ENCODE measurements at regions not wholly inside any gene's neighbourhood (a gene's known extent, or its start where the extent isn't known, plus 50 kb on each side); places are given as distances from the start of the nearest gene placed in this dataset.
A peak's percentile ranks its signal among the peaks of the same experiment; 100 is the strongest.
"Not testable (repeated sequence)": the region's sequence is repeated elsewhere in the genome, so short reads cannot be mapped to it uniquely, and the experiment has no call there.

GRCh38 chr1:56098946-56099345, 480.4 kb downstream of the PLPP3 start:
- DNase-seq = peak in 2 of 3 donors; percentile 11 to 43

DNA sequence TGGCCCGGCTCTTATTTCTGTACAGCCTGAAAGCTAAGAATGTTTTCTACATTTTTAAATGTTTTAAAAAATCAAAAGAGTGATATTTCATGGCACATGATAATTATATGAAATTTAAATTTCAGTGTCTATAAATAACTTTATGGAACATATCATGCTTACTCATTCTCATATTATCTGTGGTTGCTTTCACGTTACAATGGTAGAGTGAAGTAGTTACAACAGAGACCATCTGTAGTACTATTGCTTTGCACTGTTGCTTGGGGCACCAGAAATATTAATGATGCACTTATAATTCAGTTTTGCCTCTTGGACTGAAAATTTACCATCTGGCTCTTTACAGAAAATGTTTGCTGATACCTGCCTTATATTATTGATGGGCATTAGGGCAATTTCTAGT, 481.6 kb downstream of the PLPP3 start:
- no peak for DNase-seq

DNA sequence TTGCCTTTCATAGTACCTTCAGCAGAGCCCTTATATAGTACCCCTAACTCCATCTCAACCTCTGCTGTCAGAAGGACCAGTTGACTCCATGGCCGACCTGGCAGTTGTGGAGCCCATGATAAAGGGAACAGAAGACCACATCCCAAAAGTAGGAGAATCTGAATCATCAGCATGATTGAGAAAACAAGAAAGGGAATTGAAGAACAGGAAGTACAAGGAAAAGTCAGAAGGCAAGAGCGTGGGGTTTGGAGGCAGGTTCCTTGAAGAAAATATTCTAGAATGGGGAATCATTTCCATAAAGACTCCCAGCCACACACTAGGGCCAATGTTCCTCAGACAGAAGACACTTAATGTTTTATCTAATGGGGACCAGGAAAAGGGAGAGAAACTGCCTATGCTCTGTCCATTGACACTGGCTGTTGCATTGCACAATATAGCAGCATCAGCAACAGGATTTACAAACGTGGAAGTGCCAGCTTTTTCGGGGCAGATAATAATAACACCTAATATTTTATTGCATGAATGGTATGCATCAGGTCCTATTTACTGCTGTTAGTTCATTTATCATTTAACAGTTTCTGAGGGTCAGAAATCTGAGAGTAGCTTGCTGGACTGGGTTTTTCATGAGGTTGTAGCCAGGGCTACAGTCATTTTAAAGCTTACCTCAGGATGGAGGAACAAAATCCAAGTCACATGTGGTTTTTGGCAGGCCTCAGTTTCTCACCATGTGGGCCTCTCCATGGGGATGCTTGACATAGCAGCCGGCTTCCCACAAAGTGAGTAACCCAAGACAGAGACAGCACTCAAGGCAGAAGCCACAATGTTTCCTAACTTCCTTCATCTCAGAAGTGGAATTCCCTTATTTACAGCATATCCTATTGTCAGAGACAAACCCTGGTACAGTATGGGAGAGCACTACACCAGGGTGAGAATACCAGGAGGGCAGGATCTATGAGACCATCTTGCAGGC, 483.4 kb downstream of the PLPP3 start:
- DNase-seq = peak; percentile 66 to 86 (median 77)

DNA sequence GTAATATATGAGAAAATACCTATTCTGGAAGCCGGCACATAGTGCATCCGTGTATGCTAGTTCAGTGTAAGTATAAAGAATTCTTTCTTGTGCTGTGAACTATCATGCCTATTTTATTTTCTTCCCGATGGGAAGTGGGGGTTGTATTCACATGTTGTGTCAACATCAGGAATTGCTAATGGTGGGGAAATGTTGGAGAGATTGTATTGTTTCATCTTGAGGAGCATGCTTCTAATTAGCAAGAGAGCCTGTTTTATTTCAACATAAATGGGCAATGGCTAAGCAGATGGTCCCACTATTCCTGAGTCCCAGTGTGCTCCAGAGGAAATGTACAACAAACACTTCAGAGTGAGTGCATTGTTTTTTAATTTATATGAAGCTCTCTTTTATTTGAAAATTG, 485.2 kb downstream of the PLPP3 start:
- no peak for DNase-seq

GRCh38 chr1:56092684-56093570, 486.4 kb downstream of the PLPP3 start:
- DNase-seq = peak; percentile 41 to 64 (median 53)

DNA sequence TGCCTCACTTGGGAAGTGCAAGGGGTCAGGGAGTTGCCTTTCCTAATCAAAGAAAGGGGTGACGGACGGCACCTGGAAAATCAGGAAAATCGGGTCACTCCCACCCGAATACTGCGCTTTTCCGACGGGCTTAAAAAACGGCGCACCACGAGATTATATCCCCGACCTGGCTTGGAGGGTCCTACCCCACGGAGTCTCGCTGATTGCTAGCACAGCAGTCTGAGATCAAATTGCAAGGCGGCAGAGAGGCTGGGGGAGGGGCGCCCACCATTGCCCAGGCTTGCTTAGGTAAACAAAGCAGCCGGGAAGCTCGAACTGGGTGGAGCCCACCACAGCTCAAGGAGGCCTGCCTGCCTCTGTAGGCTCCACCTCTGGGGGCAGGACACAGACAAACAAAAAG, 489.5 kb downstream of the PLPP3 start:
- not testable (repeated sequence) for DNase-seq

DNA sequence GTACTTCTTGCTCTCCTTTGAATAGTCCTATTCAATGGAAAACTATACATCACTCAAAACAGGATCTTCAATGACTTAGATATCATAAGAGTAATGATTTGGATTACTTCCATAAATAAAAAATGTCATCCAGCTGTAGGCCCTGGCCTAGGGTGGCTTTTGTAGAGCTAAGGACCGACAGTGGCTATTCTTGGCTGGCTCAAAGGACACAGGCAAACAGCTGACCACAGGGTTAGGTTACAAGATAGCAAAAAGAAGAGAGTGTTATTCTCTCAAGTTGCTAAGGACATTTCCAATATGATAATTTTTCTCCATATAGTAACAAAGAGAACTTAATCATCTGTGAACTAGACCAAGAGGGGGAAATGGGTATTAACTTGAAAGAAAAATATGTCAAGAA, 495.1 kb downstream of the PLPP3 start:
- no peak for DNase-seq

DNA sequence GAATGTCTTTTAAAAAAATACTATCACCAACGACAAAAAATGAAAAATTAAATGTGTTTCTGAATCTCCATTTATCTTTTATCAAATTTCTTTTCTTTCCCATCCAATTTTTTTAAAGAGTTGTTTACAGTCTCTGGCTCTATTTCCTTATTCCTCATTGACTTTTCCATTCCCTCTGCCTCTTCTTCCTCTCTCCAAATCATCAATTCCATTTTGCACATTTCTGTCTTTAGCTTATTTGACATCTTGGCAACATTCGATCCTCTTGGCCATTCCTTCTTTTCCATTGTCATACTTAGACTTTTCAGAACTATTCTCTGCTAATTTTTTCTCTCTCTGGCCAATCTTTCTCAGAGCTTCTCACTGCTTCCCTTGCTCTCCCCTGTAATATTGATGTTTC, 497.6 kb downstream of the PLPP3 start:
- DNase-seq = no peak

- DNase-seq = no peak
Observed at GRCh38 chr1:56081173-56081572, 498.2 kb downstream of the PLPP3 start.

- DNase-seq = peak; percentile 20 to 66 (median 61)
Observed at GRCh38 chr1:56080123-56080522, 499.2 kb downstream of the PLPP3 start.

DNA sequence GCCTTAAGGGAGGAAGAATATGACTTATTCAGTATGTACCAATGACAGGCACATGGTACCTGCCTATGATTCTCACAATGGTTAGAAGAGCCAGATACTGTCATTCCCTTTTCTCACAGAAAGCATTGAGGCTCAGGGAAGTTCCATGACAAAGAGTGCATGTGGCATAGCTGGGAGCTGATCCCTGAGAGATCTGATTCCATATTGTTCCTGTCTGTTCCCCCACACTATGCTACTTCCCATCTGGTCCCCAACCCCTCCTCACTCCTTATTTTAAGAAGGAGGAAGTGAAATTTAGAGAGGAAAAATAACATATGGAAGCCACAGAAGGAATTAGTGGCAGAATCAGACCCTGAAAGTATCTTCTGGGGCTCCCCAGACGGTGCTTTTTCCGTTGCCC, 500.0 kb downstream of the PLPP3 start:
- no peak for DNase-seq

- DNase-seq = no peak
Observed at GRCh38 chr1:56077206-56077605, 502.2 kb downstream of the PLPP3 start.

- DNase-seq = no peak
Observed at GRCh38 chr1:56074007-56074651, 505.2 kb downstream of the PLPP3 start.

DNA sequence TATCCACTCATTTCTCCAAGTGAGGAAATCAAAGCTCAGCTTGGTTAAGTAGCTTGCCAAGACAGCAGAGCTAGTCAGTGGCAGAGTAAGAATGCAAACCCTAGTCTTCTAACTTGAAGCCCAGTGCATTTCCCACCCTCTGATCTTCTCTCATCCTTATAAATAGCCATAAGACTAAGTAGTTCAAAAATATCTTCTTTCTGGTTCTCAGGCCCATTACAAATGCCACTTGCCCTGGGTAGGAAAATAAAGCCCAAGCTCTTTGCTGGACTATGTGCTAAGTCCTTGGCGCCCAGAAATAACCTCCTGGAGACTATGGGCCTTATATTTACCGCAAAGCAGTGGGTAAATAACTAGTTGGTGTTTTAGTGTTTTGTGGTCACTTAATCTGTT, 505.8 kb downstream of the PLPP3 start:
- no peak for DNase-seq

DNA sequence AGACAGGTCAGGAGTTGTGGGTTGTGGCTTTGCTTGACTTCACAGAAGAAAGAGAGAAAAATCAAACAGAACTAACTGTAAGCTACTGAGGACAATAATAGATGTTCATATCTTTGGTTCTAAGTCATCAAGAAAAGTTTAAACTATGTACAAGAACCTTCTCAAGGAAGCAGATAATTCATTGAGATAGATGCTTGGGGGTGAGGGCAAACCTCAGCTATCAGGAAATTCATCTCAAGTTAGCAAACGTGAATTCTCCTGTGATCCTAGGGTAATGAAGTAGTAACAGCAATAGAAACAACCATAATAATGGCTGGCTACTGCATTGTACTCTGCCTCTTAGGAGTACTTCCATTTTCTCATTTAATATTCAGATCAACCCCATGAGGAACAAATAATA, 506.2 kb downstream of the PLPP3 start:
- no peak for DNase-seq

GRCh38 chr1:56072310-56072709, 507.1 kb downstream of the PLPP3 start:
- DNase-seq = no peak

DNA sequence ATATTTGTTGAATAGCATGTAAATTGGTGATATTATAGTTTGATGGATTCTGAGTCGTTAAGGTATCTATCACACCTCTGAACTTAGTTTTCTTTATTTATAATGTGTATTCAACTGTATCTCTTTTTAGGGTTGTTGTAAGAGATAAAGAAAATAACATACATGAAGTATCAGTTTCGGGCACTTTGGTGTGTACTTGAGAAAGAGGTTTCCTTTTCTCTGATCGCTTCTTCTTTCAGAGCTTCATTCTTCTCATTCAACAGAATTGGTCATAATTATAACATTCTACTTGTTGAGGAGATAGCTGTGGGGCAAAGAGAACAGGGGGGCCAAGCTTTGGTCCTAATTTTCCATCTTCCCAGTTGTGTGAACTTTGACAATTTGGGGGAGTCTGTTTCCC, 508.0 kb downstream of the PLPP3 start:
- DNase-seq = no peak

- DNase-seq = no peak
Observed at GRCh38 chr1:56070601-56071000, 508.8 kb downstream of the PLPP3 start.

DNA sequence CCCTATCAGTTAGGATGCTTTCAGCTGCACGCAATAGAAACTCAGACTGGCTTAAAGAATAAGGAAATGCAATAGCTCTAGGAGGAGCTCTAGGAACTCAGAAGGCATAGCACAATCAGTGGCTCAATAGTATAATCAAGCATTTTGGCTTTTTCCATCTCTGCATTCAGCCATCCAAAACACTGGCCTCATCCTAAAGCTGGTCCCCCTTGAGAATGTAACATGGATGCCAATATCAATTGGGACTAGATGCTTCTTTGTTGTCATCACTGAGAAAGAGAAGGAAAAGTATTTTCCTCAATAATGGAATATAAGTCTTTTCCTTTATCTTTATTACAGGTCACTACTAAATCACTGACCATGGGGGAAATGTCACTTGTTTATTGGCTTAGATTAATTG, 509.5 kb downstream of the PLPP3 start:
- no peak for DNase-seq

DNA sequence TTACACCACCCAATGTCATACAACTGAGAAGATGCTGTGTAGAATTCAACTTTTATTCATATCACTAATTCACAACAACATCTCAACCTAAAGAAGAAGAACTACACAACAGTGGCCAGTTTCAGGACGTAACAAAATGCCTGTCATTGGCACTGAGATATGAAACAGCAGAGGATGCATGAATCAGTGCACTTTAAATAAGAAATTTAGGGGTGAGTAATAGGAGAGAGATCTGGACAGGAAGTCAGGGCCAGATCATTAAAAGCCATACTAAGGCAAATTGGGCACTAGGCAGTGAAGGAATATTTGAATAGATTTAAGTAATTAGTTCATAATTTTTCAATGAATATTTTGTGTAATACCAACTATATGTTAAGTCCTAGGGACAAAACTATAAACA, 510.5 kb downstream of the PLPP3 start:
- peak in 2 of 3 donors; percentile 6 to 13 for DNase-seq

- no peak for DNase-seq
Observed at GRCh38 chr1:56068210-56068609, 511.2 kb downstream of the PLPP3 start.

DNA sequence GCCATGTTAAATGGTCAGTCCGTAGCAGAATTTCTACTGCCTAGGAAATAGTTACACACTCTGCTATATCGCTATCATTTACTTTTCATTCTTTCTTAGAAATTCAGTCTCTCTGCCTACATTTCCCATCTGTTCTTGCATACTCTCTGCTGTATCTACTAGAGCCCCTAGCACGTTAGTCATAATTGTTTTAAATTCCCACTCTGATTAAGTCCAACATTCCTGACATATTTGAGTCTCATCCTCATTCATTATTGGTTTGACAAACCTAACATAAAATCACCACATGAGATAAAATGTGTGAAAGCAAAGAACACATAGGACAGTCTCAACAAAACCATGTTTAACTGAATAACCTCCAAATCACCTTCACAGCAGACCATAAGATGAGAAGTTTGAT, 513.6 kb downstream of the PLPP3 start:
- DNase-seq = no peak

- DNase-seq = no peak
Observed at GRCh38 chr1:56064705-56065104, 514.7 kb downstream of the PLPP3 start.
